Stimulated activated CD4-positive, alpha-beta T cell treated with anti-CD3 and anti-CD28 coated beads, Interleukin-2, amount 100 ng/mL, for 24 hours (primary cell): ENCODE measurements at regions not wholly inside any gene's neighbourhood (a gene's known extent, or its start where the extent isn't known, plus 50 kb on each side); places are given as distances from the start of the nearest gene placed in this dataset.

Source experiments
- DNase-seq, 2 donors: peaks; one replicate each; pipeline ENCODE4 v3.0.0-alpha.2; 2020

- no peak for DNase-seq
Measured at GRCh38 chr2:83596592-83597282, 862.3 kb downstream of the SUCLG1 start.

GRCh38 chr2:83595926-83596325 lies 863.2 kb downstream of the SUCLG1 start:
- DNase-seq = no peak

GRCh38 chr2:83595121-83595690 lies 863.9 kb downstream of the SUCLG1 start:
- no peak for DNase-seq

- no peak for DNase-seq
Measured at GRCh38 chr2:83594241-83595120, 864.6 kb downstream of the SUCLG1 start.

- no peak for DNase-seq
Measured at GRCh38 chr2:83587309-83587708, 871.8 kb downstream of the SUCLG1 start.

- DNase-seq = no peak
Measured at GRCh38 chr2:83585250-83585649, 873.8 kb downstream of the SUCLG1 start.

GRCh38 chr2:83584672-83585071 lies 874.4 kb downstream of the SUCLG1 start:
- DNase-seq = no peak

- no peak for DNase-seq
Measured at GRCh38 chr2:83582589-83582988, 876.5 kb downstream of the SUCLG1 start.

- no peak for DNase-seq
Measured at GRCh38 chr2:83579507-83579906, 879.6 kb downstream of the SUCLG1 start.

- DNase-seq = no peak
Measured at GRCh38 chr2:83578405-83578804, 880.7 kb downstream of the SUCLG1 start.

- no peak for DNase-seq
Measured at GRCh38 chr2:83574614-83575013, 884.5 kb downstream of the SUCLG1 start.

GRCh38 chr2:83573060-83573459 lies 886.0 kb downstream of the SUCLG1 start:
- no peak for DNase-seq

- no peak for DNase-seq
Measured at GRCh38 chr2:83572400-83572799, 886.7 kb downstream of the SUCLG1 start.

GRCh38 chr2:83567551-83567950 lies 891.5 kb downstream of the SUCLG1 start:
- no peak for DNase-seq

GRCh38 chr2:83565626-83566025 lies 893.5 kb downstream of the SUCLG1 start:
- DNase-seq = no peak

GRCh38 chr2:83565181-83565580 lies 893.9 kb downstream of the SUCLG1 start:
- DNase-seq = no peak

- DNase-seq = no peak
Measured at GRCh38 chr2:83561592-83561991, 897.5 kb downstream of the SUCLG1 start.

- no peak for DNase-seq
Measured at GRCh38 chr2:83536556-83536955, 922.5 kb downstream of the SUCLG1 start.

GRCh38 chr2:83534416-83534815 lies 924.7 kb downstream of the SUCLG1 start:
- no peak for DNase-seq

- DNase-seq = no peak
Measured at GRCh38 chr2:83531206-83531826, 927.8 kb downstream of the SUCLG1 start.

- DNase-seq = no peak
Measured at GRCh38 chr2:83528767-83529166, 930.3 kb downstream of the SUCLG1 start.

- no peak for DNase-seq
Measured at GRCh38 chr2:83522891-83523493, 936.1 kb downstream of the SUCLG1 start.
